Activated CD4-positive, alpha-beta T cell treated with anti-CD3 and anti-CD28 coated beads for 36 hours (primary cell): ENCODE measurements at regions not wholly inside any gene's neighbourhood (a gene's known extent, or its start where the extent isn't known, plus 50 kb on each side); places are given as distances from the start of the nearest gene placed in this dataset.

Source experiments
- ATAC-seq: fragments of 200-7000 bp; cut with Tn5 transposase; one replicate; pipeline ENCODE4 v1.10.0; 2021; ENCODE audit warnings: mild to moderate bottlenecking, moderate library complexity
- CTCF ChIA-PET: fragments of 350-600 bp; sonication (Branson Sonifier 250); formaldehyde crosslinking; loops from one replicate; lab custom pipeline; 2021; ENCODE audit warnings: antibody characterized with exemption; lab: Charles Lee
- POLR2A ChIA-PET: fragments of 350-600 bp; sonication (Branson Sonifier 250); formaldehyde crosslinking; loops from one replicate; lab custom pipeline; 2021; ENCODE audit warnings: antibody characterized with exemption, inconsistent platforms; lab: Charles Lee
- DNase-seq: peaks from one replicate; pipeline ENCODE4 v3.0.0-alpha.2; 2020
- H3K27ac Mint-ChIP-seq: one replicate; pipeline ENCODE4 v1.8.0; 2021; ENCODE audit warnings: mixed read lengths
- H3K27me3 Mint-ChIP-seq: one replicate; pipeline ENCODE4 v1.8.0; 2021; ENCODE audit warnings: mixed read lengths
- H3K36me3 Mint-ChIP-seq: one replicate; pipeline ENCODE4 v1.8.0; 2021; ENCODE audit warnings: low read depth, mixed read lengths
- H3K4me1 Mint-ChIP-seq: one replicate; pipeline ENCODE4 v1.8.0; 2021; ENCODE audit warnings: mixed read lengths
- H3K4me3 Mint-ChIP-seq: one replicate; pipeline ENCODE4 v1.8.0; 2021; ENCODE audit warnings: mild to moderate bottlenecking, moderate library complexity, mixed read lengths
- H3K9me3 Mint-ChIP-seq: one replicate; pipeline ENCODE4 v1.8.0; 2021; ENCODE audit warnings: low read depth, mixed read lengths
- intact Hi-C, 2 experiments: fragments of 100-400 bp; cut with DNase I in 1 of 2; cut with micrococcal nuclease in 1 of 2; formaldehyde crosslinking; loops; one replicate each; pipeline versions ENCODE4 v1.14.2 to v1.15.1; 2022 to 2024; cut with DNase I, micrococcal nuclease

- H3K4me1 Mint-ChIP-seq, result no peaks in the 10 kb centered on the region
- H3K27me3 Mint-ChIP-seq, result no peaks in the 10 kb centered on the region
- no peak for DNase-seq
- H3K9me3 Mint-ChIP-seq, result no peaks in the 10 kb centered on the region
- POLR2A ChIA-PET, result no interaction called here
- no peak overlapping the region for H3K4me3 Mint-ChIP-seq
- H3K36me3 Mint-ChIP-seq, result no peaks in the 10 kb centered on the region
- H3K27ac Mint-ChIP-seq, result no peak overlapping the region
- ATAC-seq, result peak; percentile 36
- CTCF ChIA-PET, result interaction anchor here (1.0 kb wide), 1 partner anchor 23 kb away, joined by 3 read pairs; no protein-coding TSS in a partner anchor
- intact Hi-C loops, result no loop called here
Measured at GRCh38 chr9:89773170-89773569, 168.4 kb downstream of the GADD45G start.

- H3K36me3 Mint-ChIP-seq, result no peaks in the 10 kb centered on the region
- no peaks in the 10 kb centered on the region for H3K4me1 Mint-ChIP-seq
- DNase-seq (no peak), ATAC-seq (no peak)
- POLR2A ChIA-PET, result no interaction called here
- H3K27me3 Mint-ChIP-seq, result no peaks in the 10 kb centered on the region
- CTCF ChIA-PET, result no interaction called here
- no peak overlapping the region for H3K27ac Mint-ChIP-seq
- intact Hi-C loops, result no loop called here
- H3K9me3 Mint-ChIP-seq, result no peaks in the 10 kb centered on the region
- no peak overlapping the region for H3K4me3 Mint-ChIP-seq
Measured at GRCh38 chr9:89774858-89775370, 170.1 kb downstream of the GADD45G start.

GRCh38 chr9:89775641-89776040, 170.8 kb downstream of the GADD45G start:
- CTCF ChIA-PET, result no interaction called here
- Mint-ChIP-seq H3K36me3 (no peaks in the 10 kb centered on the region), H3K27me3 (no peaks in the 10 kb centered on the region), H3K4me1 (no peaks in the 10 kb centered on the region), H3K9me3 (no peaks in the 10 kb centered on the region), H3K4me3 (no peak overlapping the region), H3K27ac (no peak overlapping the region)
- POLR2A ChIA-PET, result no interaction called here
- intact Hi-C loops, result no loop called here
- ATAC-seq, result no peak
- no peak for DNase-seq

- no peaks in the 10 kb centered on the region for H3K36me3 Mint-ChIP-seq
- CTCF ChIA-PET, result interaction anchor here (0.6 to 1.1 kb wide), 5 partner anchors 174 to 1052 kb away, joined by 3 to 5 read pairs (median 5); no protein-coding TSS in a partner anchor
- H3K9me3 Mint-ChIP-seq, result no peaks in the 10 kb centered on the region
- ATAC-seq, result no peak
- H3K27ac Mint-ChIP-seq, result no peak overlapping the region
- H3K4me3 Mint-ChIP-seq, result no peak overlapping the region
- POLR2A ChIA-PET, result interaction anchor here (0.6 kb wide), 1 partner anchor 183 kb away, joined by 3 read pairs; no protein-coding TSS in a partner anchor
- intact Hi-C loops, result no loop called here
- H3K4me1 Mint-ChIP-seq, result no peaks in the 10 kb centered on the region
- DNase-seq, result no peak
- no peaks in the 10 kb centered on the region for H3K27me3 Mint-ChIP-seq
Measured at GRCh38 chr9:89776795-89777525, 172.1 kb downstream of the GADD45G start.

GRCh38 chr9:89777544-89777943, 172.7 kb downstream of the GADD45G start:
- DNase-seq (no peak), ATAC-seq (no peak)
- CTCF ChIA-PET, result interaction anchor here (0.6 to 1.1 kb wide), 4 partner anchors 175 to 1051 kb away, joined by 3 to 5 read pairs (median 5); no protein-coding TSS in a partner anchor
- H3K4me1 Mint-ChIP-seq, result no peaks in the 10 kb centered on the region
- no peak overlapping the region for H3K27ac Mint-ChIP-seq
- H3K4me3 Mint-ChIP-seq, result no peak overlapping the region
- POLR2A ChIA-PET, result interaction anchor here (0.6 kb wide), 1 partner anchor 184 kb away, joined by 3 read pairs; no protein-coding TSS in a partner anchor
- no peaks in the 10 kb centered on the region for H3K27me3 Mint-ChIP-seq
- no peaks in the 10 kb centered on the region for H3K9me3 Mint-ChIP-seq
- no peaks in the 10 kb centered on the region for H3K36me3 Mint-ChIP-seq
- intact Hi-C loops, result no loop called here

GRCh38 chr9:89778100-89779090, 173.6 kb downstream of the GADD45G start:
- ChIA-PET CTCF (interaction anchor here (0.7 to 1.1 kb wide), 2 partner anchors 177 to 180 kb away, joined by 3 to 5 read pairs; no protein-coding TSS in a partner anchor), POLR2A (no interaction called here)
- Mint-ChIP-seq H3K4me1 (no peaks in the 10 kb centered on the region), H3K4me3 (no peak overlapping the region), H3K27ac (no peak overlapping the region), H3K9me3 (no peaks in the 10 kb centered on the region), H3K36me3 (no peaks in the 10 kb centered on the region), H3K27me3 (no peaks in the 10 kb centered on the region)
- ATAC-seq (no peak), DNase-seq (no peak)
- intact Hi-C loops, result no loop called here

GRCh38 chr9:89779405-89780203, 174.8 kb downstream of the GADD45G start:
- H3K36me3 Mint-ChIP-seq, result no peaks in the 10 kb centered on the region
- DNase-seq (no peak), ATAC-seq (no peak)
- H3K9me3 Mint-ChIP-seq, result no peaks in the 10 kb centered on the region
- no peaks in the 10 kb centered on the region for H3K27me3 Mint-ChIP-seq
- POLR2A ChIA-PET, result no interaction called here
- H3K27ac Mint-ChIP-seq, result no peak overlapping the region
- CTCF ChIA-PET, result no interaction called here
- no peak overlapping the region for H3K4me3 Mint-ChIP-seq
- intact Hi-C loops, result no loop called here
- no peaks in the 10 kb centered on the region for H3K4me1 Mint-ChIP-seq

- POLR2A ChIA-PET, result no interaction called here
- CTCF ChIA-PET, result no interaction called here
- H3K27me3 Mint-ChIP-seq, result no peaks in the 10 kb centered on the region
- H3K27ac Mint-ChIP-seq, result no peak overlapping the region
- H3K4me3 Mint-ChIP-seq, result no peak overlapping the region
- no peaks in the 10 kb centered on the region for H3K4me1 Mint-ChIP-seq
- intact Hi-C loops, result no loop called here
- H3K9me3 Mint-ChIP-seq, result no peaks in the 10 kb centered on the region
- DNase-seq, result no peak
- ATAC-seq, result no peak
- no peaks in the 10 kb centered on the region for H3K36me3 Mint-ChIP-seq
Measured at GRCh38 chr9:89780959-89781358, 176.1 kb downstream of the GADD45G start.

- ATAC-seq (peak; percentile 78), DNase-seq (peak; percentile 53)
- no peaks in the 10 kb centered on the region for H3K36me3 Mint-ChIP-seq
- H3K4me3 Mint-ChIP-seq, result no peak overlapping the region
- H3K27me3 Mint-ChIP-seq, result no peaks in the 10 kb centered on the region
- H3K4me1 Mint-ChIP-seq, result no peaks in the 10 kb centered on the region
- ChIA-PET CTCF (no interaction called here), POLR2A (interaction anchor here (0.6 kb wide), 1 partner anchor 196 kb away, joined by 5 read pairs; no protein-coding TSS in a partner anchor)
- H3K27ac Mint-ChIP-seq, result no peak overlapping the region
- intact Hi-C loops, result no loop called here
- H3K9me3 Mint-ChIP-seq, result no peaks in the 10 kb centered on the region
Measured at GRCh38 chr9:89781838-89782540, 177.2 kb downstream of the GADD45G start.

GRCh38 chr9:89786655-89787054, 181.8 kb downstream of the GADD45G start:
- ChIA-PET CTCF (interaction anchor here (0.7 to 0.9 kb wide), 2 partner anchors 227 to 245 kb away, joined by 3 read pairs; no protein-coding TSS in a partner anchor), POLR2A (interaction anchor here (0.7 kb wide), 1 partner anchor 72 kb away, joined by 4 read pairs; no protein-coding TSS in a partner anchor)
- Mint-ChIP-seq H3K36me3 (no peaks in the 10 kb centered on the region), H3K27me3 (no peaks in the 10 kb centered on the region), H3K9me3 (peaks cover 4% of the 10 kb centered on the region), H3K4me3 (no peak overlapping the region), H3K27ac (no peak overlapping the region), H3K4me1 (no peaks in the 10 kb centered on the region)
- DNase-seq (no peak), ATAC-seq (no peak)
- intact Hi-C loops, result no loop called here
